AG08396 (cell line): ENCODE measurements at regions not wholly inside any gene's neighbourhood (a gene's known extent, or its start where the extent isn't known, plus 50 kb on each side); places are given as distances from the start of the nearest gene placed in this dataset.
"Not testable (repeated sequence)": the region's sequence is repeated elsewhere in the genome, so short reads cannot be mapped to it uniquely, and the experiment has no call there.

Experiments used
- DNase-seq: peaks from one replicate; pipeline ENCODE4 v3.0.0; 2012; ENCODE audit warnings: low spot score, mixed read lengths

DNA sequence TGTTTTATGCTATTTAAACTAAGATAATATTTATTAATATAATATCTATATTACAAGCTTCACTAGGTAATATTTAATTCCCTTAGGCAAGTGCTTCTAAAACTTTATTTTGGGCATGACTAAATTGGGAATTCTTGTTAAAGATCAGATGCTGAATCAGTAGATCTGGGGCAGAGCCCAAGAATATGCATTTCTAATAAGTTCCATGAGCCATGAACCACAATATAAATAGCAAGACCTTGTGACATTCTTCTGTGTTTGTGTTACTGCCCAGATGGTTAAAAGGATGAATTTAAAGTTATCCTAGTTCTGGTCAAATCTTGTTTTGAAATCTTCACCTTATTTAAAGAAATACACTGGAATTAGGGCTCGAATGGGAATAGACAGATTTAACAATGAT lies 258.4 kb upstream of the CACNA2D1 start:
- peak; percentile 13 for DNase-seq

DNA sequence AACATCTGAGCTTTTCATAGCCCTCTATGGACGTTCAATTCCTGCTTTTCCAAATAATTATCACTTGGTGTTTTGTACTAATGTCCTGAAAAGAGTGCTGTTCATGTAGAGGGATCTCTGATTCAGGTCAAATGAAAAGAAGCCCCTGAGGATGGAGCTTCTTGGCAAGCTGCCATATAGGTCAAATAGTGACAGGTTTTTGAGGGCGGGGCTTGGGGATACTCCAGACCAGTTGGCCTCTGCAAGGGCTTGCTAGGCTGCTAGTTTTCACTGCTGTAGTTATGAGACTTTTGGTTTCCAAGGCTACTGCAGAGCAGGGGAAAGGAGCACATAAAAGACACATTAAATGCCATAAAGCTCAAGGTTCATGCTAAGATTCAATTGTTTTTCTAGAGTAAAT lies 257.2 kb upstream of the CACNA2D1 start:
- no peak for DNase-seq

DNA sequence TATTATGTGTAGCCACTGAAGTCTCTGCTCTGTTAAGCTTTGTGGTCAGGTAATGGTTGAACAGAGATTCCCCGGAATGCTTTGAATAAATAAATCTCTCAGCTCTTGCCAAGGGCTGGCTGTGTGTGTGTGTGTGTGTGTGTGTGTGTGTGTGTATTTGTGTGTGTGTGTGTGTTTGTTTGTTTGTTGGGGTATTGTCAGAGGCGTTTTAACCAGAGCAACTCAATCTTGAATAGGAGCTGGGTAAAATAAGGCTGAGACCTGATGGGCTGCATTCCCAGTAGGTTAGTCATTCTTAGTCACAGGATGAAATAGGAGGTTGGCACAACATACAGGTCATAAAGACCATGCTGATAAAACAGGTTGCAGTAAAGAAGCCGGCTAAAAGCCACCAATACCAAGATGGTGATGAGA lies 256.2 kb upstream of the CACNA2D1 start:
- no peak for DNase-seq

DNA sequence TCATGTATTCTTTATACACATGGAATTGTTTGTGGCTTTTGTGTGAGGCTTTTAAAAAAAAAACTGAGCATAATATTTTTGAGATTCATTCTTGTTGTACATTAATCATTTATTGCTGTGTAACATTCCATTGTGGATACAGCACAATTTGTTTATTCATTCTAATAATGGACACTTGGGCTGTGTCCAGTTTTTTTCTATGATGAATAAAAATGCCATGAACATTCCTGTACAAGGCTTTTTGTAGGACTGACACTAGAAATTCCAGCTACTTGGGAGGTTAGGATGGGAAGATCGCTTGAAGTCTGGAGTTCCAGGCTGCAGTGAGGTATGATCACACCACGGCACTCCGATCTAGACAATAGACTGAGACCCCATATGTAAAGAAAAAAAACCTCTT lies 254.3 kb upstream of the CACNA2D1 start:
- DNase-seq, result peak; percentile 27

DNA sequence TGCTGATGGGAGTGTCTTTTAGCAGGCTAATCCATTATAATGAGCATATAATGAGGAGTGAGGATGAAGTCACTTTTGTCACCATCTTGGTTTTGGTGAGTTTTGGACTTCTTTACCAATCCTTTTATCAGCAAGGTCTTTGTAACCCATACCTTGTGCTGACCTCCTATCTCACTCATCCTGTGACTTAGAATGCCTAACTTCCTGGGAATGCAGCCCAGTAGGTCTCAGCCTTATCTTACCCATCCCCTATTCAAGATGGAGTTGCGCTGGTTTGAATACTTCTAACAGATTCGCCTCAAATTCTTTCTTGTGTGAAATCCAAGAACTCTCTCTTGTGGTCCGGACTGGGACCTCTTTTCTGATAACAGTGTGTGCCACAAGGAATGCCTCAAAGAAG lies 253.1 kb upstream of the CACNA2D1 start:
- DNase-seq, result no peak

DNA sequence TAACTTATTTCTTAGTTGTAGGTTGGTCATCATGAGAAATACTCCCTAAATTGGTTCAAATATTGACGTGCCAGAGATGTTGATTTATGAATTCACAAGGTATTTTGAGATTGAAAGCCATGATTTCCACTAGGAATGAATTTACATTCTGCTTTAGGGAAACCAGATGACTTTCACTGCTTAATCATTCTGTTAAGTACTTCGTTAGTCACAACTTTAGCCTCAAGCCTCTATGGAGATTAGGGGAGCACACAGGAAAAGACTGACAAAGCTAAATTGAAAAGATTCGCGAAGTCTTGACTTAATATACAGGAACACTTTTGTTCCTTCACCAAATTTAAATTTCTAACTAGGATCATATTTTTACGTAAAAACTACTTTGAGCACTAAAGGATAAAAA lies 250.4 kb upstream of the CACNA2D1 start:
- DNase-seq, result no peak

DNA sequence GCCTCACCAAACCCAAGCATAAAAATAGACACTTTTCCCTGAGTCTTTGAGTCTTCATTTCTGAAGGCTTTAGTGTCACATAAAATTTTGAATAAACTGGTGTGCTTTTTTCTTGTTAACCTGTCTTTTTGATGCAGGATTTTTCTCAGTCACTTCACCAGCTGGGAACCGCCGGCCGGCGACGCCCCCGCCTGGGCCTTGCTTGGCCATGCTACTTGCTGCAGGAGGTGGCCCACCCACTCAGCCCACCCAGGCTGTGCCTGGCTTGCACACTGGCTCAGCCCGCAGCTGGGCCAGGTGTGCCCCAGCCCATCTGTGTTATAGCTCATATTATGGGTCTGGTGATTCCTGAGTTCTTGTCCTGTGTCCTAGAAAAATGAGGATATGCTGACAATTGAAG lies 247.4 kb upstream of the CACNA2D1 start:
- DNase-seq, result no peak

DNA sequence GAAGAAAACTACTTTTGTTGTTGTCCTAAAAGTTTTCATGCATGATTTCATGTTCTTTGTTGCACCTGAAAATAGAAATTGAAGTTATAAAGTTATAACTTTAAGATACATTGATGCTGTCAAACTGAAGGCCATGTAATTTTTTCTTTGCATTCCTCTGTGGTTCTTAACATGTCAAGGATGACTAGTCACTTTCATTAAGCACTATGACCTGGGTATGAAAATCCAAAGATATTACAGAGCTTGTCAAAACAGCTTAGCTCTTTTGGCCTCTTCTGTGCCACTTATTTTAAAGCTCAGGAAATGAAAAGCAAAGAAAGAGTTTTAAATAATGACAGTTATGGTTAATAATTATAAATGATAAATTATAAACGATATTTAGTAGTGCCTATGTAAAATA lies 241.6 kb upstream of the CACNA2D1 start:
- DNase-seq, result no peak

DNA sequence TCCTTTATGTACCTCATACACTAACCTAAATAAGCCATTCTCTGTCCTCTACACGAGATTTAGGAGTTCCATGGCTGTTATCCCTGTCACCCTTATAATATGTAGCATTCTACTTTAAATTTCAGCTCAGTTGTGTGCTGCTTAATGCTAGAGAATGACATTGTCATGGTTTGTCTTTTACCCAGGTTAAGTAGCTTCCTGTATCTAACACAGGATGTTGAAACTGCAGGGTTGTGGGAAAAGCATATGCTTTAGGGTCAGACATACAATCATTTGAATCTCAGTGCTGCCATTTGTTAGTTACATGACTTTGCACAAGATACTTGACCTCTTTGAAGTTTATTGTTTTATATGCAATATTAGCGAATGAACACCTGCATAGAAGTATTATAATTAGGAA lies 235.1 kb upstream of the CACNA2D1 start:
- no peak for DNase-seq

DNA sequence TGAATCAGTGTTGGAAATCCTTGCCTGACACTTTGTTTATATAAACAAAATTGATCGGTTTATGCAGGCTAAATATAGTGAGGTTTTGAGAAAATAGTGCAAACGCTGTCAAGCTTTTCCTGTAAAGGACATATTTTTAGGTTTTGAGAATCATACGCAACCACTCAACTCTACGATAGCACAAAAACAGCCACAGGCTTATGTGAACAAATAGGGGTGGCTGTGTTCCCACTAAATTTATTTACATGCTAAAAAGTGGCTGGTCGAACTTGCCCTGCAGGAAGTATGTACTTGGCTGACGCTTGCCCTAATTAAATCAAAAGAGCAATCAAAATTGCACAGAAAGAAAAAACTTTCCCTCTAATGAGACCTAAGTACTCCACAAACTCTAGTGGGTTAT lies 234.7 kb upstream of the CACNA2D1 start:
- DNase-seq, result no peak

DNA sequence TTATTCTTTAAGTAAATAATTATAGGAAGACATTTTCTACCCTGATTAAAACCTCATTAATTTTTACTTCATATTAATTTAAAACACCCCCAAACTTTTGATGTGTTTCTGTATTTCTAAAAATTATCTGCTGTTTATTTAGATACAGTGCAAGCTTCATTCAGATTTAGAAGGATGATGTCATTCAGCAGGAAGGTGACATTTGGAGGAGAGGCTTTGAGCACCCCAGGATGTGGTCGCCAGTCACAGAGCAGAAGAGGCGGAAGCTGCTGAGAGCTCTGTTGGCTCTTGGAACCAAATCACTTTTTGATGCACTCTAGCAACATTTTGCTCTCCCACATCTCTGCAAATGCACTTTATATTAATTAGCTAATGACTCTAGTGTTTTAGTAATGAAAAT lies 233.9 kb upstream of the CACNA2D1 start:
- peak; percentile 40 for DNase-seq

DNA sequence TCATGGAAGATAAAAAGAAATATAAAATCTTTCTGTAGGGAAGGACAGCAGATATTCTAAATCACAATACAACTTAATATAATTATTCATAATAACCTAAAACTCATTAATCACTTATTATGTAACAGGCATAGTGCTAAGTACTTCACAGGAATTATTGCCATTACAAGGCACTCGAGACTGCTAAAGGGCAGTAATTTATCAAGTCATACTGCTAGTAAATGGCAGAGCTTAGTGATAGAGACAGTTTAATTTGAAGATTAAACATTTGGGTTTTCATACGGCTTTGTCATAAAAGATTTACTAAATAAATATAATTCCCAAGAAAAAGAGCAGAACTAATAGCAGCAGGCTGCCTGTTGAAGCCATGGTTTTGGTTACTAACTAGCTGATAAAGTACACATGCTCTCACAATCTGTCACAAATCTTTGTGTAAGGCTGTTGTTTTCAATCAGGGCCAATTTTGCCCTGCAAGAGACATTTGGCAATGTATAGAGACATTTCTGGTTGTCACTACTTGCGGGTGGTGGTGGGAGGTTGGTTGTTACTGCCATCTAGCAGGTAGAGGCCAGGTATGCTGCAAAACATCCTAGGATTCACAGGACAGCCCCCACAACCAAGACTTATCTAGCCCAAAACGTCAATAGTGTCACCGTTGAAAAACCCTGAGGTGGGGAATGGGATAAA lies 233.3 kb upstream of the CACNA2D1 start:
- no peak for DNase-seq

DNA sequence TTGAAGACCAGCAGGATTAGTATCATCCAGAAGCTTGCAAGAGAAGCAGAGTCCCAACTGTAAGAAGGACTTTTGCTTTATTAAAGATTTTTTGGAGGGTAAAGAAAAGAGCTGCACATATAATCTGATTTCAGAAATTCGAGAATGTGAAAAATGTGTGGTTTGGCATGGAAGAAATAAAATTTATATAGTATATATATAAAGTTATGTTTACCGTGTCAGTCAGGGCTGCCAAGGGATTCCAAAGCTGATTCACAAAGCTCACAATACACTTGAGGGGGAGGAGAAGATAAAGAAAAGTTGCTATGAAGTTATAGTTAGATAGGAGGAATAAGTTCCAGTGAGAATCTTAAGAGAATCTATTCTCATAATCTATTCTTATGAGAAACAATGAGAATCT lies 231.8 kb upstream of the CACNA2D1 start:
- no peak for DNase-seq

DNA sequence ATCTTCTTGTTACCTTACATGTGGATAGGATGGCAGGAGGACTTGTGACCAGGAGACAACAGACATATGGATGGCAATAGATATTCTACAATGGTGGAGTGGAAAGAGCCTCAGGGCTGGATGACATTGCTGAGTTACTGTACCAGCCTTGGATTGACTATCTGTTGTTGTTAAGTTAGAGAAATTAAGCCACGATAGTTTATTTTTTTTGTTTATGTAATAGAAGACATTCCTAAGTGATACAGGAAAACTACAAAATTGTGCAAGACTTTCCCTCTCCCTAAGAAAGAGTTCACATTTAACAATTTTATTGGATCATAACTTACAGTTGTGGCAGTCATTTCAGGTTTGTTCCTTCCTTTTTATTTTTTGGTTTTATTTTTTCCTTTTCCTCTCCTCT lies 230.7 kb upstream of the CACNA2D1 start:
- no peak for DNase-seq

DNA sequence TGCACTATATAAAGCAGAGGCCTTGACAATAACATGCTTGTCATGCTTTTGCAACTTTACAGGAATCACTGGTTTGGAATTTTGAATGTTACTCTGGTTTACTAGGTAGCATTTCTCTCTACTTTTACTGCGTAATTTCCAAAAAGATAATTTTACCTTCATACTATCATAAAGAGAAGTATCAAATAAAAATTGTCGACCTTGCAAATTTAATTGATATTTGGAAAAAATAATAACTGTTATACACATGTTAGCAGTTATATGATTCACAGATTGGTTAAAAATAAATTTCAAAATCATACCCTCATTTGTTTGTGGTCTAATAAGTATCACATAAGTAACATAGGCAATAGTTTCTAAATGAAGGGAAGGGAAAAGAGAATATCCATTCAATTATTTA lies 228.5 kb upstream of the CACNA2D1 start:
- no peak for DNase-seq

DNA sequence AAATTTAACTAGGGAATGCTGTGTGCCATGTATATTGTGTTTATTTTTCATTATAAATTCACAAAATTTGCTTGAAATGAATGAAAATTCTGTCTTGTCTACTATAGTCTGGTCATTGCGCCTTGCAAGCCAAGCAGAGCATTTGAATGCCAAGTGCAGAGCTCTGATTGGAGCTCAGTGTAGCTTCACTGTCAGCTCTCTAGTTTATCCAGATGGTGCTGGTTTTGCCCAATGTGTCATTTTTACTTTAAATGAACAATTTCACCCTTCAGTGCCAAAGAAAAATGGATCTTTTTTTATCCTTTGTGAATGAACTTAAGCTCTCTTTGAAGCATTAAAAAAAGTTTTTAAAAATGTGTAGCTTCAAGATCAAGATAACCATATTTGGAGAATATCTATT lies 225.6 kb upstream of the CACNA2D1 start:
- no peak for DNase-seq

DNA sequence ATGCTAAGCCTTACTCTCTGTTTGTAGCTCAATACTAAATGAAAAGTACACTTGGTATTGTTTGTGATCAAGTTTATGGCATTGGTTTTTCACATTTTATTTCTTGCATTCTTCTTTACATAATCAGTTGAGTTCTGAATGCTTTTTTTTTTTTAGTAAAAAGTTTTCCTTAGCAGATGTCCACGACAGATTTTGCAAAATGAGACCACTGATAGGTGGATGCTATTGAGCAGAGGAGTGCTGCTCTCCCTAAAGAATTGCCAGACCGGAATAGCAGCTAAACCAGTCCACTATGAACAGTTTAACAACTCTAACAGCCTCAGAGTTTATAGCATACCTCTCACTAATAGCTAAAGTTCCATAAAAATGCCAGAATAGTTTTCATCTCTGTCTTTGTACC lies 225.1 kb upstream of the CACNA2D1 start:
- no peak for DNase-seq

DNA sequence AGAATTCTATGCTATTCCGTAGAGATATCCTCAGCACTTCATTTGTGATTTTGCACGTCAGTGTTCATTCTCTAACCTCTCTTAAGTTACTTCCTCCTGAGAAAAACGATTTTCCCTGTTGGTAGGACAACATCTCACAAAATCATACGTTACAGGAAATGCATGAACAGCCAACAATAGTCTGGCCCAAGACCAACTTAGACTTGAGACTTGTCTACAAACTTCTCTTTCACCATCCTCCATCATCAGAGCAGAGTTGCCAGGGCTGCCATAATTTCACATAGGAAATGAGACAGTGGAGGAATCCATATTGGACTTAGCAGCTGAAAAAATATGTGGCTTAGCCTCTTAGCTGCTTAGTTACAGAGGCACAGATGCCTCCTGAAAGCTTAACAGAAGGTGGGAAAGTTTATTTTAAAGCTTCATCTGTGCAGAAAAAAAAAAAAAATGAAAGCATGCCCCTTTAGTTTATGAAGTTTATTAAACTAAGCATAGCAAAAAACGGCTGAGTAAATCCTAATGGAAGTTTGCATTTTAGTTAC lies 222.5 kb upstream of the CACNA2D1 start:
- no peak for DNase-seq

DNA sequence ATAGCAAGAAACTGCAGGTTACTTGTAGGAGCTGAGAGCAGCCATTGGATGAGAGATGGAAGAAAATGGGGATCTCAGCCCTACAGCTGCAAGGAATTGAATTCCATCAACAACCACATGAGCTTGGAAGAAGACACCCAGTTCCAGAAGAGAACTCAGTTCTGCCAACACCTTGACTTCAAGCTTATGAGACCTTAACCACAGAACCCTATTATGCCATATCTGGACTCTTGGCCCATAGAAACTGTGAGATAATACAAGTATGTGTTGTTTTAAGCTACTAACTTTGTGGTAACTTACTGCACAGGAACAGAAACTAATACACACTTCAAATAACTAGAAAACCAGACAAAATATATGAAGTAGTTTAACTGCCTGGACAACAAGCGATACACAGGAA lies 212.4 kb upstream of the CACNA2D1 start:
- no peak for DNase-seq

DNA sequence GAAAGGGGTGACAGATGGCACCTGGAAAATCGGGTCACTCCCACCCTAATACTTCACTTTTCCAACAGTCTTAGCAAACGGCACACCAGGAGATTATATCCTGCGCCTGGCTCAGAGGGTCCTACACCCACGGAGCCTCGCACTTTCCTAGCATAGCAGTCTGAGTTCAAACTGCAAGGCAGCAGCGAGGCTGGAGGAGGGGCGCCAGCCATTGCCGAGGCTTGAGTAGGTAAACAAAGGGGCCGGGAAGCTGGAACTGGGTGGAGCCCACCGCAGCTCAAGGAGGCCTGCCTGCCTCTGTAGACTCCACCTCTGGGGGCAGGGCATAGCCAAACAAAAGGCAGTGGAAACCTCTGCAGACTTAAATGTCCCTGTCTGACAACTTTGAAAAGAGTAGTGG lies 206.5 kb upstream of the CACNA2D1 start:
- DNase-seq, result not testable (repeated sequence)

DNA sequence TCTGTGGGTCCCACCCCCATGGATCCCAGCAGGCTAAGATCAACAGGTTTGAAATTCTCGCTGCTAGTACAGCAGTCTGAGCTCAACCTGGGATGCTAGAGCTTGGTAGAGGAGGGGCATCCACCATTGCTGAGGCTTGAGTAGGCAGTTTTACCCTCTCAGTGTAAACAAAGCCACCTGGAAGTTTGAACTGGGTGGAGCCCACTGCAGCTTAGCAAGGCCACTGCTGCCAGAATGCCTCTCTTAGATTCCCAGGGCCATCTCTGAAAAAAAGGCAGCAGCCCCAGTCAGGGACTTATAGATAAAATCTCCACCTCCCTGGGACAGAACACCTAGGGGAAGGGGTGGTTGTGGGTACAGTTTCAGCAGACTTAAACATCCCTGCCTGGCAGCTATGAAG lies 190.0 kb upstream of the CACNA2D1 start:
- DNase-seq, result no peak

DNA sequence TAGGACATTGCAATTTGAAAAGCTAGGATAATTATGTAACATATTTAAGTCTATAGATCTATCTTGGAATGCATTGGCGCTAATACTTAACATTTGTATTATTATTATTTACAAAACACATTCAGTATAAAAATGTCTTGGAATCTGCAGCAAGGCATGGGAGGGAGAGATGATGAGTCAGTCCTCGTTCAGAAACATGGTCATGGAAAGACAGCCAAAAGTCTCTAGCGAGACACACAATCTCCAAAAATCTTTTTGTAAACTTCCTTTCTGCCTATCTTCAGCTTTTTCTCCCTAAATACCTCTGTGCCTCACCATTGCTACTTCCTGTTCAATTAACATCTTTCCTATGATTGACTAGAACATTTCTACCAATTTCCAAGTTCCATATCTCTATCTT lies 188.4 kb upstream of the CACNA2D1 start:
- DNase-seq, result peak; percentile 27

DNA sequence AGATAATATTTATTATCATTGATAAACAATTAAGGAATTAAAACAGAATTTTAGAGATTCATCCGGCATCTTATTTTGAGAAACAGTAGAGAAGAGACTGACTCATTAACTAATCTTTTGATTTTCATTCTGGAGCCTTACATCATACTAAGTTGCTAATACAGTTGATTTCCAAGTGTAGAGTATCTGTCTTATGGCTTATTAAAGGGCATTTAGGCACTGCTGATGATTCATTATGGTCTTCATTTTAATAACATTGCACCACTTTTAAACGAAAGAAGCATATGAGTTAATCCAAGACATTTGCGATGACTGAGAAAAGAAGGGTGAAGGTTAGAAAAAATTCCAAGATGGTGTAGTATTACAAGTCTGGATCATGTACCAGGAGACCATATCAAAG lies 186.0 kb upstream of the CACNA2D1 start:
- no peak for DNase-seq

DNA sequence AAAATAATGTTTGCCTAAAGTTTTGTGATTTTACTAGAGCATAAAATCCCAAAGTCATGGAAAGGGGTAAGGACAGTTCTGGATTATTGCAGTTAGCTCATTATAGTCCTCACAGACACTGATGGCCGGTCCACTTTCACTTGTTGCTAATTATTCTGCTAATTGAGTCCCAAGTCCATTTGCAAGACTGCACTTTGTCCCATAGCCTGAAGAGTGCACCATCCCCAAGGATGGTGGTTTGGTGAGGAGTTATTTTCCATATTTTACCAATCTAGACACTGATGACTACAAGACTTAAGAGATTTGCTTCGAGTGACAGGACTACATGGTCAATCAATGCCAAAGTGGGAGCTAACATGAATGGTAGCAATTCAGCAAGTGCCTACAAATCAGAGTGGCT lies 181.8 kb upstream of the CACNA2D1 start:
- no peak for DNase-seq
